ENCODE measurements at regions not wholly inside any gene's neighbourhood (a gene's known extent, or its start where the extent isn't known, plus 50 kb on each side); places are given as distances from the start of the nearest gene placed in this dataset.
A peak's percentile ranks its signal among the peaks of the same experiment; 100 is the strongest.
"Not testable (repeated sequence)": the region's sequence is repeated elsewhere in the genome, so short reads cannot be mapped to it uniquely, and the experiment has no call there.

- Histone ChIP-seq H3K27me3 (ENCODE audit: insufficient read depth, poor library complexity, severe bottlenecking) (no peaks in the 10 kb centered on the region), H3K4me3 (replicated peaks; ENCODE audit: insufficient read depth, low read length) (no peak overlapping the region), H3K27ac (replicated peaks) (no peak overlapping the region)
- DNase-seq (ENCODE audit: low read depth in 1 of 2, low spot score in 1 of 2), result no peak
- no peak for TF ChIP-seq REST (IDR thresholded peaks at IDR 0.05; ENCODE audit: insufficient replicate concordance, low read depth)
- no peak for TF ChIP-seq SPI1 (IDR thresholded peaks at IDR 0.05; ENCODE audit: borderline replicate concordance, low read depth)
These were observed 656.7 kb downstream of the GABRG1 start for GRCh38 chr4:45467157-45467556.

GRCh38 chr4:45460157-45460556, 663.7 kb downstream of the GABRG1 start:
- DNase-seq (ENCODE audit: low read depth in 1 of 2, low spot score in 1 of 2); H3K27me3 ChIP-seq (ENCODE audit: insufficient read depth, poor library complexity, severe bottlenecking); H3K27ac ChIP-seq (replicated peaks); H3K4me3 ChIP-seq (replicated peaks; ENCODE audit: insufficient read depth, low read length): not testable (repeated sequence)

GRCh38 chr4:45455217-45455616, 668.6 kb downstream of the GABRG1 start:
- Histone ChIP-seq H3K4me3 (replicated peaks; ENCODE audit: insufficient read depth, low read length) (no peak overlapping the region), H3K27ac (replicated peaks) (no peak overlapping the region), H3K27me3 (ENCODE audit: insufficient read depth, poor library complexity, severe bottlenecking) (no peaks in the 10 kb centered on the region)
- no peak for DNase-seq (ENCODE audit: low read depth in 1 of 2, low spot score in 1 of 2)
- TF ChIP-seq CTCF (IDR thresholded peaks at IDR 0.05; ENCODE audit: insufficient read depth, low read length), result no peak
- no peak for TF ChIP-seq POLR2AphosphoS5 (IDR thresholded peaks at IDR 0.05; ENCODE audit: low read depth)
- TF ChIP-seq GABPA (IDR thresholded peaks at IDR 0.05; ENCODE audit: low read depth), result no peak
- TF ChIP-seq SPI1 (IDR thresholded peaks at IDR 0.05; ENCODE audit: borderline replicate concordance, low read depth), result no peak
- TF ChIP-seq REST (IDR thresholded peaks at IDR 0.05; ENCODE audit: insufficient replicate concordance, low read depth), result no peak

- no peak overlapping the region for H3K4me3 ChIP-seq (replicated peaks; ENCODE audit: insufficient read depth, low read length)
- H3K27me3 ChIP-seq (ENCODE audit: insufficient read depth, poor library complexity, severe bottlenecking), result no peaks in the 10 kb centered on the region
- no peak overlapping the region for H3K27ac ChIP-seq (replicated peaks)
- no peak for TF ChIP-seq GABPA (IDR thresholded peaks at IDR 0.05; ENCODE audit: low read depth)
- peak; percentile 20 for TF ChIP-seq CTCF (IDR thresholded peaks at IDR 0.05; ENCODE audit: insufficient read depth, low read length)
- no peak for TF ChIP-seq REST (IDR thresholded peaks at IDR 0.05; ENCODE audit: insufficient replicate concordance, low read depth)
- DNase-seq (ENCODE audit: low read depth in 1 of 2, low spot score in 1 of 2), result peak in 1 of 2 experiments; percentile 7
These were observed 670.5 kb downstream of the GABRG1 start for GRCh38 chr4:45453258-45453853.
